Loucy (cell line): ENCODE measurements at regions not wholly inside any gene's neighbourhood (a gene's known extent, or its start where the extent isn't known, plus 50 kb on each side); places are given as distances from the start of the nearest gene placed in this dataset.

Experiments used
- H2AFZ ChIP-seq: fragments of 200-600 bp; sonication (generic); 2 replicates; pipeline ENCODE4 v1.6.0; 2016; ENCODE audit warnings: antibody characterized with exemption, mild to moderate bottlenecking, low read length, moderate library complexity
- H3F3A ChIP-seq: fragments of 200-600 bp; 2 replicates; pipeline ENCODE4 v1.6.0; 2016; ENCODE audit warnings: antibody characterized with exemption, low read depth, mild to moderate bottlenecking
- H3K27me3 ChIP-seq: fragments of 200-600 bp; sonication (generic); 2 replicates; pipeline ENCODE4 v1.6.1; 2014; ENCODE audit warnings: low read length, mild to moderate bottlenecking; ENCODE audit not compliant: insufficient read depth, poor library complexity, severe bottlenecking
- H3K36me3 ChIP-seq: fragments of 200-600 bp; sonication (generic); 2 replicates; pipeline ENCODE4 v1.6.1; 2016; ENCODE audit warnings: low read length; ENCODE audit not compliant: insufficient read depth
- H3K4me1 ChIP-seq: fragments of 200-600 bp; sonication (generic); 2 replicates; pipeline ENCODE4 v1.5.1; 2014; ENCODE audit warnings: low read length, mild to moderate bottlenecking; ENCODE audit not compliant: insufficient read depth, poor library complexity, severe bottlenecking
- H3K4me2 ChIP-seq: fragments of 200-600 bp; sonication (generic); 2 replicates; pipeline ENCODE4 v1.6.0; 2014; ENCODE audit warnings: antibody characterized with exemption, low read length, low read depth, mild to moderate bottlenecking; ENCODE audit not compliant: poor library complexity, severe bottlenecking
- H3K4me3 ChIP-seq: fragments of 200-600 bp; sonication (generic); 2 replicates; pipeline ENCODE4 v1.5.1; 2014; ENCODE audit warnings: low read length, mild to moderate bottlenecking, mixed read lengths; ENCODE audit not compliant: poor library complexity, severe bottlenecking
- H3K79me2 ChIP-seq: fragments of 200-600 bp; sonication (generic); 2 replicates; pipeline ENCODE4 v1.6.1; 2014; ENCODE audit warnings: low read length; ENCODE audit not compliant: insufficient read depth
- H3K9ac ChIP-seq: fragments of 200-600 bp; sonication (generic); 2 replicates; pipeline ENCODE4 v1.6.0; 2014; ENCODE audit warnings: mild to moderate bottlenecking, low read depth, low read length, moderate library complexity; ENCODE audit not compliant: poor library complexity, severe bottlenecking
- H3K9me2 ChIP-seq: fragments of 200-600 bp; sonication (generic); replicated peaks from 2 replicates; pipeline ENCODE4 v1.6.1; 2016; ENCODE audit warnings: low read depth, low read length, mixed read lengths
- H3K9me3 ChIP-seq: fragments of 200-600 bp; sonication (generic); 2 replicates; pipeline ENCODE4 v1.6.1; 2014; ENCODE audit warnings: mild to moderate bottlenecking, antibody characterized with exemption, low read length, low read depth; ENCODE audit not compliant: insufficient read depth
- H4K20me1 ChIP-seq: fragments of 200-600 bp; sonication (generic); 2 replicates; pipeline ENCODE4 v1.6.0; 2014; ENCODE audit warnings: antibody characterized with exemption, low read length, mild to moderate bottlenecking; ENCODE audit not compliant: insufficient read depth, poor library complexity, severe bottlenecking
- CTCF ChIP-seq: fragments of 200-600 bp; sonication (generic); conservative IDR thresholded peaks from 2 replicates; pipeline ENCODE4 v1.5.1; 2014; ENCODE audit warnings: mild to moderate bottlenecking, antibody characterized with exemption, low read length
- EZH2phosphoT487 ChIP-seq: fragments of 200-600 bp; IDR thresholded peaks from 2 replicates; pipeline ENCODE4 v1.6.1; 2018; ENCODE audit warnings: antibody characterized with exemption, mild to moderate bottlenecking, moderate library complexity, borderline replicate concordance

GRCh38 chr12:128008341-128008740, 258.6 kb upstream of the TMEM132C start:
- Histone ChIP-seq H4K20me1 (no peaks in the 10 kb centered on the region), H2AFZ (no peak overlapping the region), H3K9me3 (no peaks in the 10 kb centered on the region), H3F3A (no peaks in the 10 kb centered on the region), H3K4me3 (no peak overlapping the region), H3K9ac (no peak overlapping the region), H3K4me1 (no peaks in the 10 kb centered on the region), H3K36me3 (no peaks in the 10 kb centered on the region), H3K4me2 (no peak overlapping the region), H3K9me2 (no peaks in the 10 kb centered on the region), H3K79me2 (no peaks in the 10 kb centered on the region), H3K27me3 (no peaks in the 10 kb centered on the region)
- TF ChIP-seq CTCF (no peak), EZH2phosphoT487 (no peak)

- TF ChIP-seq CTCF (no peak), EZH2phosphoT487 (no peak)
- H3K9me2 ChIP-seq: no peaks in the 10 kb centered on the region
- H3K4me3 ChIP-seq: no peak overlapping the region
- no peak overlapping the region for H2AFZ ChIP-seq
- H3K79me2 ChIP-seq: no peaks in the 10 kb centered on the region
- no peak overlapping the region for H3K9ac ChIP-seq
- no peaks in the 10 kb centered on the region for H4K20me1 ChIP-seq
- no peaks in the 10 kb centered on the region for H3K4me1 ChIP-seq
- no peaks in the 10 kb centered on the region for H3K36me3 ChIP-seq
- H3K27me3 ChIP-seq: no peaks in the 10 kb centered on the region
- no peak overlapping the region for H3K4me2 ChIP-seq
- no peaks in the 10 kb centered on the region for H3K9me3 ChIP-seq
- H3F3A ChIP-seq: no peaks in the 10 kb centered on the region
These were observed 257.9 kb upstream of the TMEM132C start for GRCh38 chr12:128009108-128009507.

- H3K79me2 ChIP-seq: no peaks in the 10 kb centered on the region
- H3K4me2 ChIP-seq: no peak overlapping the region
- no peak overlapping the region for H3K4me3 ChIP-seq
- no peaks in the 10 kb centered on the region for H3K9me3 ChIP-seq
- H3K36me3 ChIP-seq: no peaks in the 10 kb centered on the region
- no peaks in the 10 kb centered on the region for H3K9me2 ChIP-seq
- no peak overlapping the region for H3K9ac ChIP-seq
- no peak overlapping the region for H2AFZ ChIP-seq
- no peaks in the 10 kb centered on the region for H4K20me1 ChIP-seq
- TF ChIP-seq EZH2phosphoT487 (no peak), CTCF (no peak)
- H3K4me1 ChIP-seq: no peaks in the 10 kb centered on the region
- no peaks in the 10 kb centered on the region for H3F3A ChIP-seq
- no peaks in the 10 kb centered on the region for H3K27me3 ChIP-seq
These were observed 254.9 kb upstream of the TMEM132C start for GRCh38 chr12:128012110-128012509.
